ENCODE measurements at regions not wholly inside any gene's neighbourhood (a gene's known extent, or its start where the extent isn't known, plus 50 kb on each side); places are given as distances from the start of the nearest gene placed in this dataset.

DNA sequence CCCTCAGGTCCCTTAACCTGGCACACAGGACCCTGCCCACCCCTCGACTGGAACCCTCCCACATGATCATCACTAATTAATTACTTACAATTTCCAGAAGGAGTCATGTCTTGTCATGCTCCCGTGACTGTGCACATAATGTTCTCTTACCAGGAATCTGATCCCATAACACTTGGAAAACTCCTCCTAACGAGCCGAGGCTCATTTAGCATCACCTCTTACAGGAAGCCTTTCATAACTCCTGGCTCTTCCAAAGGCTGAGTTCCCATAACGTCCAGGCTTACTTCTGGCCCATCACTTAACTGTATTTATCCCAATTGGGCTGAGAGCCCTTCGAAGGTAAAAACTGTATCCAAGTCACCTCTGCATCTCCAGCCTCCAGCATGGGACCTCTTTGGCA, 147.9 kb upstream of the JUN start:
- H3K9me3 Mint-ChIP-seq (ENCODE audit: unreplicated experiment), result no peaks in the 10 kb centered on the region

DNA sequence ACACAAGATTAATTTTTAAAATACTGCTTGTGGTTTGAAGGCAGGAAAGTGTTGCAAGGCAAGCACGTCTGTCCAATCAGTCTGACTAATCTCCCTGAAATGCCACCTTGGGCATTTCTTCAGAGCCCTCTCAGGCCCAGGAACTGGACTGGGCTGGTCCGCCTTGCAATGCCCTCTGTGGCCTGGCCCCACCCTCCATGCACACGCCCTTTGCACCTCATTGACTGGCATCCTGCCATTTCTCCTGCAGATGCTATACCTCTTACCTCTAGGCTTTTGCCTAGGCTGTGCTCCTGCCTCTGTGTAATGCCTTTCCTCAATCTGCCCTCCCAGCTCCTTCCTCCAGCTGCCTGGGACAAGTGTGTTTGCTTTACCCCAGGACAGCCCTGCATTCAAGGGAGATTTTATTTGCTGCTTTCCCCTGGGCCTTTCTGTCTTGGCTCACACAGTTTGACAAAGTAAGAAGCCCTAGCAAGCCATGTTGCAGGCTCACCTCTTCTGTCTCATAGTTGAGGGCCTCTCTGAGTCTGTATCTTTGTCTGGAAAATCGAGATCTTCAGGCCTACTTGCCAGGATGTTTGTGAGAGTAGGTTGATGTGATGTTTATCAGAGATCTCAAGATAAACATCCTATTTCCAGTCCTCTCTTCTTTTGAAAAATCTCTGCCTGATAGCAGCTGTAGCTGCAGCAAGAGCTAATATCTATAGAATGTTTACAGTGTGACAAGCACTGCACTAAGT, 149.2 kb upstream of the JUN start:
- DNase-seq (ENCODE audit: low spot score), result no peak
- Mint-ChIP-seq H3K4me1 (ENCODE audit: unreplicated experiment) (peaks cover 34% of the 10 kb centered on the region), H3K27ac (ENCODE audit: unreplicated experiment) (peak overlapping the region; percentile 75), H3K4me3 (ENCODE audit: unreplicated experiment) (no peak overlapping the region), H3K27me3 (ENCODE audit: unreplicated experiment) (no peaks in the 10 kb centered on the region), H3K9me3 (ENCODE audit: unreplicated experiment) (no peaks in the 10 kb centered on the region), H3K36me3 (ENCODE audit: low read depth, unreplicated experiment) (no peaks in the 10 kb centered on the region)
- TF ChIP-seq, protein P1, sequence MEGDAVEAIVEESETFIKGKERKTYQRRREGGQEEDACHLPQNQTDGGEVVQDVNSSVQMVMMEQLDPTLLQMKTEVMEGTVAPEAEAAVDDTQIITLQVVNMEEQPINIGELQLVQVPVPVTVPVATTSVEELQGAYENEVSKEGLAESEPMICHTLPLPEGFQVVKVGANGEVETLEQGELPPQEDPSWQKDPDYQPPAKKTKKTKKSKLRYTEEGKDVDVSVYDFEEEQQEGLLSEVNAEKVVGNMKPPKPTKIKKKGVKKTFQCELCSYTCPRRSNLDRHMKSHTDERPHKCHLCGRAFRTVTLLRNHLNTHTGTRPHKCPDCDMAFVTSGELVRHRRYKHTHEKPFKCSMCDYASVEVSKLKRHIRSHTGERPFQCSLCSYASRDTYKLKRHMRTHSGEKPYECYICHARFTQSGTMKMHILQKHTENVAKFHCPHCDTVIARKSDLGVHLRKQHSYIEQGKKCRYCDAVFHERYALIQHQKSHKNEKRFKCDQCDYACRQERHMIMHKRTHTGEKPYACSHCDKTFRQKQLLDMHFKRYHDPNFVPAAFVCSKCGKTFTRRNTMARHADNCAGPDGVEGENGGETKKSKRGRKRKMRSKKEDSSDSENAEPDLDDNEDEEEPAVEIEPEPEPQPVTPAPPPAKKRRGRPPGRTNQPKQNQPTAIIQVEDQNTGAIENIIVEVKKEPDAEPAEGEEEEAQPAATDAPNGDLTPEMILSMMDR (IDR thresholded peaks at IDR 0.05; ENCODE audit: unreplicated experiment), result no peak

More for the DNA sequence above, 147.9 kb upstream of the JUN start:
- Mint-ChIP-seq H3K27me3 (ENCODE audit: unreplicated experiment) (no peaks in the 10 kb centered on the region), H3K4me3 (ENCODE audit: unreplicated experiment) (no peak overlapping the region), H3K4me1 (ENCODE audit: unreplicated experiment) (peaks cover 31% of the 10 kb centered on the region), H3K27ac (ENCODE audit: unreplicated experiment) (no peak overlapping the region), H3K36me3 (ENCODE audit: low read depth, unreplicated experiment) (no peaks in the 10 kb centered on the region)
- TF ChIP-seq, protein P1 (IDR thresholded peaks at IDR 0.05; ENCODE audit: unreplicated experiment), result no peak
- no peak for DNase-seq (ENCODE audit: low spot score)

DNA sequence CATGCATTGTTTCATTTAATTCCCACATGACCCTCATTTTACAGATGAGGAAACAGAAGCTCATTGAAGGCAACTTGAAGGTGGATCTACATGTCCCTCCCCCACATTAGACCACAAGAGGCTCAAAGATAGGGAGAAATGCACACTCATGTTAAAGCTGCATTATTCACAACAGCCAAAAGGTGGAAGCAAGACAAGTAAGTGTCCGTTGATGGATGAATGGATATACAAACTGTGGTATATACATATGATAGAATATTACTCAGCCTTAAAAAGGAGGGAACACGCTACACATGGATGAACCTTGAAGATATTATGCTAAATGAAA, 149.7 kb upstream of the JUN start:
- H3K9me3 Mint-ChIP-seq (ENCODE audit: unreplicated experiment), result no peaks in the 10 kb centered on the region
- no peak for DNase-seq (ENCODE audit: low spot score)
- H3K4me1 Mint-ChIP-seq (ENCODE audit: unreplicated experiment), result peaks cover 34% of the 10 kb centered on the region
- TF ChIP-seq, protein P1 (IDR thresholded peaks at IDR 0.05; ENCODE audit: unreplicated experiment), result no peak
- H3K27ac Mint-ChIP-seq (ENCODE audit: unreplicated experiment), result no peak overlapping the region
- H3K4me3 Mint-ChIP-seq (ENCODE audit: unreplicated experiment), result no peak overlapping the region
- H3K36me3 Mint-ChIP-seq (ENCODE audit: low read depth, unreplicated experiment), result no peaks in the 10 kb centered on the region
- no peaks in the 10 kb centered on the region for H3K27me3 Mint-ChIP-seq (ENCODE audit: unreplicated experiment)

DNA sequence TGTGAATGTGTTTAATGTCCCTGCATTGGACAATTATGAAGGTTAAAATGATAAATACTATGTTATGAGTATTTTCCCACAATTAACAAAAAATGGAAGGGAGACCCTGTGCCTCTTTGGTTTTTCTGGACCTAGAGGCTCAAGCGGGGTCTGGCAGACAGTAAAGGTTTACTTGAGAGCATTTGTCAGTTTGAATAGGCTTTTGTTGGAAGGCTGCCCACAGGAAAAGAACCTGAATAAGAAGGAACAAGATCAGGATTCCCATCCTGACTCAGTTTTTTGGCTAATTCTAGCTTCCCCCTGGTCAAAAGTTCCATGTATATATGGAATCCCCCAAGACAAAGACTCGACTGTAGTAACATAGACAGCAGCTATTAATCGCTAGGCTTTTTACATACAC, 150.9 kb upstream of the JUN start:
- H3K27ac Mint-ChIP-seq (ENCODE audit: unreplicated experiment), result no peak overlapping the region
- TF ChIP-seq, protein P1 (IDR thresholded peaks at IDR 0.05; ENCODE audit: unreplicated experiment), result no peak
- no peaks in the 10 kb centered on the region for H3K9me3 Mint-ChIP-seq (ENCODE audit: unreplicated experiment)
- no peak overlapping the region for H3K4me3 Mint-ChIP-seq (ENCODE audit: unreplicated experiment)
- H3K36me3 Mint-ChIP-seq (ENCODE audit: low read depth, unreplicated experiment), result no peaks in the 10 kb centered on the region
- H3K27me3 Mint-ChIP-seq (ENCODE audit: unreplicated experiment), result no peaks in the 10 kb centered on the region
- H3K4me1 Mint-ChIP-seq (ENCODE audit: unreplicated experiment), result peaks cover 30% of the 10 kb centered on the region
- no peak for DNase-seq (ENCODE audit: low spot score)

DNA sequence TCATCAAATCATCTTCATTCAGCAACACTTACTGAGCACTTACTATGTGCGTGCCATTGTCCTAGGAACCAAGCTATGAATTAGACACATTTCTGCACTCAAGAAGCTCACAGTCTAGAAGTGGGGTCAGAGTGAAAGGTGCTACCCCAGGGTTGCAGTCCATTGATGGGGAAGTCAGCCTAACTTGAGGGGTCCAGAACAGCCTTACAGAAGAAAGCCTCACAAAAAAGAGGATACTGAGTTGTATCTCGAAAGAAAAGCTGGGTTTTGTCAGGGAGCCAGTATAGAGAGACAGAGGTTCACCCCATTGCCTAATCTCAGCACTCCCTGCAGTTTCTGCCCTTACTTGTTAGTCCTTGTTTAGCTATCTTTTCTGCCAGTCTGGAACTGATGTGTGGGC, 153.1 kb upstream of the JUN start:
- peaks cover 39% of the 10 kb centered on the region for H3K4me1 Mint-ChIP-seq (ENCODE audit: unreplicated experiment)
- no peak overlapping the region for H3K27ac Mint-ChIP-seq (ENCODE audit: unreplicated experiment)
- H3K27me3 Mint-ChIP-seq (ENCODE audit: unreplicated experiment), result peaks cover under 1% of the 10 kb centered on the region
- H3K4me3 Mint-ChIP-seq (ENCODE audit: unreplicated experiment), result no peak overlapping the region
- TF ChIP-seq, protein P1 (IDR thresholded peaks at IDR 0.05; ENCODE audit: unreplicated experiment), result no peak
- H3K9me3 Mint-ChIP-seq (ENCODE audit: unreplicated experiment), result no peaks in the 10 kb centered on the region
- DNase-seq (ENCODE audit: low spot score), result no peak
- no peaks in the 10 kb centered on the region for H3K36me3 Mint-ChIP-seq (ENCODE audit: low read depth, unreplicated experiment)

Data from endothelial cell (in vitro differentiated cells).